ENCODE measurements at regions not wholly inside any gene's neighbourhood (a gene's known extent, or its start where the extent isn't known, plus 50 kb on each side); places are given as distances from the start of the nearest gene placed in this dataset.

DNA sequence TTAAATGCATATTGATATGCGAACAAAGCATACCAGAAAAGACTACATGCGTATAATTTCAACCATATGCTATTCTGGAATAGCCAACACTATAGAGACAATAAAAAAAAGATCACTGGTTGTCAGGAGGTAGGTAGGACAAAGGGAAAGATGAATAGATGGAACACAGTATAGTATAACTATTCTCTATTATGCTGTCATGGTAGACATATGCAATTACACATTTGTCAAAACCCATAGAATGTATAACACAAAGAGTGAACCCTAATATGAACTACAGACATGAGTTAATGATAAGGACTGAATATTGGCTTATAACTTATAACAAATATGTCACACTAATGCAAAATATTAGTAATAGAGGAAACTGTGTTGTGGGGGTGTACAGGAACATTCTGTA is 460.8 kb downstream of the TAF11L14 start:
- in situ Hi-C loops (cut with MboI; ENCODE audit: low sequenced_read_pairs), result no loop called here

DNA sequence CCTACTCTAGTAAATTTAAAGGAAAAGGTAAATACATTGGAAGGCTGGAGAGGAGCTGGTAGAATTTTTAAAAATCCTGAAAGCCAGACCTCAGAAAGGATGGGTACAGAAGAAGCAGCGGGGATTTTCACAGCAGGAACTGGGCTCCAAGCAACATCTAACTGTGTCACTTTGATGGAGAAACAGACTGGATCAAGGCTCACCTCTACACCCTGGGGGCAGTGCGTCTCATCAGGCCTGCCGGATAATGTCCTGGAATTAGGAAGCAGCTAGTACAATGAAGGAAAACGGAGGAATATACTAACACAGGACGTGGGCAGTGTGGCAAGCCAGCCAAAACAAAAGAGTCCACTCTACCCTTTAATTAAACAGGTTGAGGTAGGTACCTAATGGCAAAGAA is 463.6 kb downstream of the TAF11L14 start:
- in situ Hi-C loops (cut with MboI; ENCODE audit: low sequenced_read_pairs), result no loop called here

- in situ Hi-C loops (cut with MboI; ENCODE audit: low sequenced_read_pairs), result no loop called here
Observed at GRCh38 chr5:18098691-18099090, 464.4 kb downstream of the TAF11L14 start.

GRCh38 chr5:18099261-18099660 is 465.0 kb downstream of the TAF11L14 start:
- in situ Hi-C loops (cut with MboI; ENCODE audit: low sequenced_read_pairs), result no loop called here

DNA sequence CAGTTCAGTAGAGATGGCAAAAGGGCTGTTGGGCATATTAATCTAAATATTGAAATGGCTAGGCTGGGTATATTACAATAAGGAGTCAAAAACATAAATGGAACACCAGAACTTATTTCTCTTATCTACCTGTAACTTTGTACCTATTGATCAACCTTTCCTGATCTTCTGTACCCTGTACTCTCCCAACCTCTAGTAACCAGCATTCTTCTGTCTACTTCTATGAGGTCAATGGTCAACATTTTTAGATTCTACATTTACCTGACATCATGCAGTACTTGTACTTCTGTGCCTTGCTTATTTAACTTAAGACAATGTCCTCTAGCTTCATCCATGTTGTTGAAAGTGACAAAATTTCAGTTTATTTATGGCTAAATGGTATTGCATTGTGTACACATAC is 467.3 kb downstream of the TAF11L14 start:
- in situ Hi-C loops (cut with MboI; ENCODE audit: low sequenced_read_pairs), result loop anchor here (25.0 kb wide), 1 partner anchor 889 kb away; the partner anchor contains the start of gene BASP1

- in situ Hi-C loops (cut with MboI; ENCODE audit: low sequenced_read_pairs), result loop anchor here (25.0 kb wide), 1 partner anchor 890 kb away; the partner anchor contains the start of gene BASP1
Observed at GRCh38 chr5:18102733-18103132, 468.5 kb downstream of the TAF11L14 start.

GRCh38 chr5:18105449-18105848 is 471.2 kb downstream of the TAF11L14 start:
- in situ Hi-C loops (cut with MboI; ENCODE audit: low sequenced_read_pairs), result loop anchor here (25.0 kb wide), 1 partner anchor 893 kb away; the partner anchor contains the start of gene BASP1

GRCh38 chr5:18111906-18112465 is 477.7 kb downstream of the TAF11L14 start:
- in situ Hi-C loops (cut with MboI; ENCODE audit: low sequenced_read_pairs), result loop anchor here (25.0 kb wide), 1 partner anchor 900 kb away; the partner anchor contains the start of gene BASP1

DNA sequence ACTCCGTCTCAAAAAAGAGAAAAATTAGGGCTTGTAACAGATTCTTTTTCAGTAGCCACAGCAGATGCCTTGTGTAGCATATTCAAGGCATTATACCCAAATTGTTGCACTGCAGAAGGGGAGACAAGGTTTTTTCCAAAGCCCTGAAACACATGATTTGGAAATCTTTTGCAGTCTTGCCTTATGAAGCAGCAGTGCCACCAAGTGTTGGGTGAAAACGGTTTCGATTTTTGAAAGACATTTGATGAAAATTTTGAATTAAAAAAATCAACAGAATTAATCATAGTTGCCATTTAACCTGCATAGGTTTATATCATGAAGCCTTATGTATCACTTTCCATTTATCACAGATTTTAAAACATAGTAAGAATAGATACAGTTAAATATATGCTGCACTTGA is 479.5 kb downstream of the TAF11L14 start:
- in situ Hi-C loops (cut with MboI; ENCODE audit: low sequenced_read_pairs), result loop anchor here (25.0 kb wide), 1 partner anchor 901 kb away; the partner anchor contains the start of gene BASP1

DNA sequence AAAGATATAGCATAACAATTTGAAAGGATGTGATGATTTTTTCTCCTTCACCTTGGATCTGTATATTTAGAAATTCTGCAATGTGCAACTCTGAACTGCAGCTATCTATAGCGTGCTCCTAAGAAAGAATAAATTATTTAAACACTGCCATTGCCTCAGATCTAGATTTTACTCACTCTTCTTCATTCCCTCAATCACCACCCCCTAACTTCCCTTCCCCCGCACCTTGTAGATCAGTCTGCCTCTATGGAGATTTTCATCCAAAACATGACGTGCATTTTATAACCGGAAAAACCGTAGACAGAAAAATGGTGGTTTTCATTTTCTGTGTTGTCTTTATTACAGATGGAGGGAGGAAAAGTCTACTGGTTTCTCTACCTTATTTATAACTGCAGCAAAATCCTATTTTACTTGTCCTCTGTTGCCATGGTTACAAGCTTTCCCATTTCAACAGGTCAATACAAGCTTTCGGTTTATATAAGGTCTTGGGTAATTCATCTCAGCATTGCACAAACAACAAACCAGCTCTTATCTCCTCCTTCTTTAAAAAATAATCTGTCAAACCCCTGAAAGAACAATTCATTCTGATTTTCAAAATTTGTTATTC is 480.0 kb downstream of the TAF11L14 start:
- in situ Hi-C loops (cut with MboI; ENCODE audit: low sequenced_read_pairs), result loop anchor here (25.0 kb wide), 1 partner anchor 902 kb away; the partner anchor contains the start of gene BASP1

DNA sequence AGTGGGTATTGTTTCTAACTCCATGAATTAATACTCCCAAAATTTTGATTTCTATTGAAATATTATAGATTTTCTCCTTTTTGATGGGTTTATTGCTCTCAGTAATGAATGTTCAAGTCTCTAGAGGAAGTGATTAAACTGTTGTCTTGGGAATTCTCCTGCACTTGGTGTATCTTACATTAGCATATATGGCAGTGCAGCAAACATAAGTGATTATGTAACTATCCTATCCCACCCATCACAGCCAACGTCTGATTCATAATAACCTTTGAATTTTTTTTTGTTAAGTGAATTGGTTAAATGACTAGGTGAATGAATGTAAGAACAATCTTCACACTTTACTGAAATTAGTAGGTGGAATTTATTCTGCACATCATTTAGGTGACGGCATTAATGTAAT is 483.7 kb downstream of the TAF11L14 start:
- in situ Hi-C loops (cut with MboI; ENCODE audit: low sequenced_read_pairs), result loop anchor here (25.0 kb wide), 1 partner anchor 906 kb away; the partner anchor contains the start of gene BASP1

DNA sequence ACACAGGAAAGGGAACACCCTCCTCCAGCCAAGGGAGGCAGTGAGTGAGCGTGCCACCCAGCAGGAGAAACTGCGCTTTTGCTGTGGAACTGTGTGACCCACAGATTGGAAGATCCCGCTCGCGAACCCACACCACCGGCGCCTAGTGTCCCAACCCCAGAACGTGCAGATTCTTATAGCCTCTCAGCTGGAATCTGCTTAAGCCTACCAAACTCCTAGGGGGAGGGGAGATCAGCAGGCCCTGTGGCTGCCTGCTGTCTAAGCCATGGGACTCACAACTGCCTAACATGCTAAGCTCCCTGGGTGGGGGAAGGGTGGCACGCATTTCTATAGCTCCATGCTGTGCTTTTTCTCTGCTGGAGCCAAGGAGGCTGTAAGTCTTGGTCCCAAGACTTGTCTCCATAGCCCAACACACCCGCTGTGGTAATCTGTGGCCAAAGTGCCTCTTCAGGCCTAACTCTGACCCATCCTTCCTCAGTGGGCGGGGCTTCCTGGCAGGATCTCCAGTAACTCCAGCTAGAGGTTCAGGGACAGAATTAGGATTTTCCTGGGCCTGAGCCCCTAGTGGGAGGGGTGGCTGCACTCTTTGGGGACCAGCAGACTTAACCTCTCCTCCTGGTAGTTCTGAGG is 485.0 kb downstream of the TAF11L14 start:
- in situ Hi-C loops (cut with MboI; ENCODE audit: low sequenced_read_pairs), result loop anchor here (25.0 kb wide), 1 partner anchor 907 kb away; the partner anchor contains the start of gene BASP1

DNA sequence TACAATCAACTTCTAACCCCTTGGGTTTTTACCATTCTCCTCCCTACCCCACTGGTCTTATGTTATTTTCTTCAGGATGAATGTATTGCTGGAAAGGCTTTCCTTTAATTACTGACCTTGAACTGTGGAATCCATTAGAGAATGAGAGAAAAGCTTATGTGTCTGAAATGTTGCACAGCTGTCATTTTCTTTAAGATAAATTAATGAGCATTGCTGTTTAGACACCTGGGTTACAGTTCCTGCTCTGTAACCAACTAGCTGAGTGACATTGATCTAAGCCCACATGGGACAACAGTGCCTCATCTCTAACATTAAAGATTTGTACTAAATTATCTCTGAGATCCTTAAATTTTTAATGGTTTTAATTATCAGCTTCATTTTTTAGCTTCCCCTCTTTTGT is 507.0 kb downstream of the TAF11L14 start:
- in situ Hi-C loops (cut with MboI; ENCODE audit: low sequenced_read_pairs), result no loop called here

DNA sequence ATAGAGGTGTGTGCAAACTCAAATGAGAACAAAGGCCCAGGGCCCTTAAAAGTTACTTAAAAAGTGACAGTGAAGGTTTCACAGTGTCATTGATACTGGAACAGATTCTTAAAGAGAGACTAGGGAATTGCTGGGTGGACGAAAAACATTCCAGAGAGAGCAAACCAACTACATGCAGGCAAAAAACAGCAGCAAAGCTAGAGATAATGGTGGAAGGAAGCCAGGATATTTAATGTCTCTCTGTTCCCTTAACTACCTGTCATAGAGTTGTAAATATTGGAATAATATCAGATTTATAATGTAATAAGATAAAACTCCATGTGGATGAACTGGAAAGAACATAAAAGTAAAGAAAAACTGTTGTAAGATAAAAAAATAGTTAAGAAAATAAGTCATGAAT is 508.6 kb downstream of the TAF11L14 start:
- in situ Hi-C loops (cut with MboI; ENCODE audit: low sequenced_read_pairs), result no loop called here

DNA sequence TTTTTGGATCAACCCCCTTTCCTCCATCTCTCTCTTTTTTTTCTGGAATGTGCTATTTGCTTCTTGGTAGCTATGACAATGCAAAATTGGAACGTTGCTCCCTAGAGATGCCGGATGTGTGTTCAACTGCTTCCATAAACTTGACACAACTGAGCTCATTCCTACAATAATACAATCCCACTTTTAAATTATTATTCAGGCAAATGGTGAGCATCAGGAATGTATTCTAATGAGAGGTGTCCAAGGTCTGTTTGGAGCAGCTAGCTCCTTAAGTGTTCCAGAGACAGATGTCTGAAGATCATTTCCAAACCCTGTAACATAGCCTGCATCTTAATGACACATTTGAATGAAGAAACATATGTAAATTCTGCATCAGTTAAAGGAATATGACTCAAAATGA is 518.4 kb downstream of the TAF11L14 start:
- in situ Hi-C loops (cut with MboI; ENCODE audit: low sequenced_read_pairs), result no loop called here

DNA sequence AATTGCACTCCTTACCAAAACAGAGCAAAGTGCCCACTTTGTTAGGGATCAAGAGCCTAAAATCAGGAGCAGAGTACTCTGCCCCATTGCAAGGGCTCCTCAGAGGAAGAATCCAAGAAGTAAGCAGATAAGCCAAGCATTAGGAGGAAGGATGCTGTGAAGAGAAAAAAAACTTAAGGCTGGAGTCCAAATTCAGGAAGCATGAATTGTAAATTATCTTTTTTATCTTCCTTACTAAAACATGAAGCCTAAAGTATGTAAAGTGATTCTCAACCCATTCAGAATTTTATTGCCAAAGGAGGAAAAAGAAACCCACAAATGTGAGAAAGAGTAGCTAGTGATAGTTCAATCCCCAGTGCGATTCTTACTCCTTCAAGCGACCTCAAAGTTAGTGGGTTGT is 523.9 kb downstream of the TAF11L14 start:
- in situ Hi-C loops (cut with MboI; ENCODE audit: low sequenced_read_pairs), result no loop called here

DNA sequence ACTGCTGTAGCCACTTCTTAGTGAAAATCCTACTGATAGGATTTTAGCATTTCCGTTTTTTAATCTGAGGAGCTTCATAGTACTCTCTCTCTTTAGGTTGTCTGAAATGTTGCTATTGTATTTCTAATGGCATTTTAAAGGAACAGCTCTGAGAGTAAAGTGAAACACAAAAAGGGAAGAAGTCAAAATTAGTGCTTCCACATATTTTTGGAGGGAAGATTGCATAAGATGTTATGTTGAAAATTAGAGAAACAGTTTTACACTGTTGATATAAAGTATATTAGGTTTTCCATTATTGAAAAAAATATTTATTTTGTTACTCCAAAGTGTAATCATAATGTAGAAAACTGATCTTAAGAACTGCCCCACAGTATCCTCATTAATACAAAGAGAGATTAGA is 525.1 kb downstream of the TAF11L14 start:
- in situ Hi-C loops (cut with MboI; ENCODE audit: low sequenced_read_pairs), result no loop called here

DNA sequence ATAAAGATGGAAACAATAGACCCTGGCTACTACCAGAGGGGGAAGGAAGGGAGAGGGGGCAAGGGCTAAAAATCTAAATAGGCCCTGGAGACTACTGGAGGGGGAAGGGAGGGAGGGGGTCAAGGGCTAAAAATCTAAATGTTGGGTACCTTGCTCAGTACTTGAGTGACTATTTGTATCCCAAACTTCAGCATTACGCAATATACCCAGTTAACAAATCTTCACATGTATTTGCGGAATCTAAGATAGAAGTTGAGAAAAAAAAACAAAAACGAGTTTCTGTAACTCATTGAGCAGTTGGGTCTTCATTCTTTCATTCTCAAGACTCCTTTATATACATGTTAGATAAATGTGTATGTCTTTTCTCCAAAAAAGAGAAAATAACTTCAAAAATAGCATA is 537.4 kb downstream of the TAF11L14 start:
- in situ Hi-C loops (cut with MboI; ENCODE audit: low sequenced_read_pairs), result no loop called here

- in situ Hi-C loops (cut with MboI; ENCODE audit: low sequenced_read_pairs), result no loop called here
Observed at GRCh38 chr5:18179579-18179978, 545.3 kb downstream of the TAF11L14 start.

DNA sequence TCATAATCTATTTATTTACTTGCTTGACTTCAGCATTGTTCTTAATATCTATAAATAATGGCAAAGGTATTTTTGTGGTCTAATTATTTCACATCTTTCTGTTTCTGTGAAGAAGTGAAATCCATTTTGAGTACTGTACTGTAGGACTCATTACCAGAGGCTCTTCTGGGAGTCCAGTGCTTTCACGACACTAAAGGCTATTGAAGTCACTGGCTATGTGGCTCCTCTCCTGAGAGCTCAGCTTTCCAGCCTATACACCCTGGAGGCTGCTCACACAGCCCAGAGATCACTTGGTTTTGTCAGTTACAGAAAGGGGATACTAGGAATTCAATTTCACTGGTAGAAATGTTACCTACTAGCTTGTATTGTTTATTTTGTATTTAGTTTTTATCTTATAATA is 547.3 kb downstream of the TAF11L14 start:
- in situ Hi-C loops (cut with MboI; ENCODE audit: low sequenced_read_pairs), result no loop called here

DNA sequence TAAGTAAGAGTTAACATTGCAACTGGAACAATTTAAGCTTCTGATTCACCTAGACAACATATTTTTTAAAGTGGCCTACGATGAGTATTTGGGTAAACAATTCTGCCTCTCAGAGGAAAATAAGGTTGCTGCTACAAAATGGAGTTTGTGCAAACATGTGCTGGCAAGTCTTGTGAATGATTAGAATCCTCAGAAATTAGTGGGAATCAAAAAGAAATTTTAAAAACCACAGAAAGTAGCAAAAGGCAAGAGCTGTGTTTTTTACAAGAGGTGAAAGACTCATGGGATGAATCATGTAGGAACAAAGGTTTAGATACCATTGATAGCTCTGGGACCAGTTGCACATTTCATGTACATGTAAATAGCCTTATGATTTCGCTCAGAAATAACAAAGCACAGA is 561.6 kb downstream of the TAF11L14 start:
- in situ Hi-C loops (cut with MboI; ENCODE audit: low sequenced_read_pairs), result no loop called here

- in situ Hi-C loops (cut with MboI; ENCODE audit: low sequenced_read_pairs), result no loop called here
Observed at GRCh38 chr5:18197734-18198133, 563.5 kb downstream of the TAF11L14 start.
